ENCODE measurements at regions not wholly inside any gene's neighbourhood (a gene's known extent, or its start where the extent isn't known, plus 50 kb on each side); places are given as distances from the start of the nearest gene placed in this dataset.

- H3K9me3 Mint-ChIP-seq (ENCODE audit: unreplicated experiment) = no peaks in the 10 kb centered on the region
- BruUV-seq (replicated peaks) = no TSS peak
- no peak for TF ChIP-seq CTCF (IDR thresholded peaks at IDR 0.05; ENCODE audit: unreplicated experiment)
- no peak overlapping the region for H3K4me3 Mint-ChIP-seq (ENCODE audit: unreplicated experiment)
- H3K4me1 Mint-ChIP-seq (ENCODE audit: insufficient read depth, unreplicated experiment) = no peaks in the 10 kb centered on the region
- no peak overlapping the region for H3K27ac Mint-ChIP-seq (ENCODE audit: low read depth, unreplicated experiment)
- peaks cover 42% of the 10 kb centered on the region for H3K27me3 Mint-ChIP-seq (ENCODE audit: insufficient read depth, unreplicated experiment)
- no peaks in the 10 kb centered on the region for H3K36me3 Mint-ChIP-seq (ENCODE audit: insufficient read depth, unreplicated experiment)
- ChIA-PET CTCF (no interaction called here), POLR2A (interaction anchor here (0.7 kb wide), 1 partner anchor 11 kb away, joined by 3 read pairs; no protein-coding TSS in a partner anchor)
- DNase-seq (ENCODE audit: unreplicated experiment) = no peak
- intact Hi-C loops (cut with micrococcal nuclease) = no loop called here
These were observed 1558.9 kb downstream of the FAM181B start for GRCh38 chr11:81174646-81175330.

- no peaks in the 10 kb centered on the region for H3K4me1 Mint-ChIP-seq (ENCODE audit: insufficient read depth, unreplicated experiment)
- H3K36me3 Mint-ChIP-seq (ENCODE audit: insufficient read depth, unreplicated experiment) = no peaks in the 10 kb centered on the region
- no TSS peak for BruUV-seq (replicated peaks)
- H3K9me3 Mint-ChIP-seq (ENCODE audit: unreplicated experiment) = no peaks in the 10 kb centered on the region
- intact Hi-C loops (cut with micrococcal nuclease) = no loop called here
- ChIA-PET CTCF (interaction anchor here (0.6 to 0.7 kb wide), 2 partner anchors 60 to 131 kb away, joined by 3 to 4 read pairs; no protein-coding TSS in a partner anchor), POLR2A (no interaction called here)
- H3K4me3 Mint-ChIP-seq (ENCODE audit: unreplicated experiment) = no peak overlapping the region
- peak; percentile 11 for DNase-seq (ENCODE audit: unreplicated experiment)
- H3K27ac Mint-ChIP-seq (ENCODE audit: low read depth, unreplicated experiment) = no peak overlapping the region
- H3K27me3 Mint-ChIP-seq (ENCODE audit: insufficient read depth, unreplicated experiment) = peaks cover 29% of the 10 kb centered on the region
- TF ChIP-seq CTCF (IDR thresholded peaks at IDR 0.05; ENCODE audit: unreplicated experiment) = no peak
These were observed 1568.5 kb downstream of the FAM181B start for GRCh38 chr11:81165164-81165563.

GRCh38 chr11:81159900-81160299, 1573.8 kb downstream of the FAM181B start:
- H3K36me3 Mint-ChIP-seq (ENCODE audit: insufficient read depth, unreplicated experiment) = no peaks in the 10 kb centered on the region
- intact Hi-C loops (cut with micrococcal nuclease) = no loop called here
- CTCF ChIA-PET = interaction anchor here (1.0 kb wide), 1 partner anchor 8 kb away, joined by 3 read pairs; no protein-coding TSS in a partner anchor

GRCh38 chr11:81135570-81135969, 1598.1 kb downstream of the FAM181B start:
- no peak overlapping the region for H3K27ac Mint-ChIP-seq (ENCODE audit: low read depth, unreplicated experiment)
- intact Hi-C loops (cut with micrococcal nuclease) = no loop called here
- ChIA-PET CTCF (no interaction called here), POLR2A (no interaction called here)
- TF ChIP-seq CTCF (IDR thresholded peaks at IDR 0.05; ENCODE audit: unreplicated experiment) = no peak
- H3K36me3 Mint-ChIP-seq (ENCODE audit: insufficient read depth, unreplicated experiment) = no peaks in the 10 kb centered on the region
- H3K4me3 Mint-ChIP-seq (ENCODE audit: unreplicated experiment) = no peak overlapping the region
- BruUV-seq (replicated peaks) = no TSS peak
- peaks cover 31% of the 10 kb centered on the region for H3K27me3 Mint-ChIP-seq (ENCODE audit: insufficient read depth, unreplicated experiment)
- no peaks in the 10 kb centered on the region for H3K9me3 Mint-ChIP-seq (ENCODE audit: unreplicated experiment)
- DNase-seq (ENCODE audit: unreplicated experiment) = no peak
- H3K4me1 Mint-ChIP-seq (ENCODE audit: insufficient read depth, unreplicated experiment) = no peaks in the 10 kb centered on the region

More at GRCh38 chr11:81159900-81160299, 1573.8 kb downstream of the FAM181B start:
- POLR2A ChIA-PET = no interaction called here
- Mint-ChIP-seq H3K4me1 (ENCODE audit: insufficient read depth, unreplicated experiment) (no peaks in the 10 kb centered on the region), H3K9me3 (ENCODE audit: unreplicated experiment) (no peaks in the 10 kb centered on the region), H3K4me3 (ENCODE audit: unreplicated experiment) (no peak overlapping the region), H3K27me3 (ENCODE audit: insufficient read depth, unreplicated experiment) (peaks cover 11% of the 10 kb centered on the region), H3K27ac (ENCODE audit: low read depth, unreplicated experiment) (no peak overlapping the region)
- no TSS peak for BruUV-seq (replicated peaks)
- DNase-seq (ENCODE audit: unreplicated experiment) = no peak
- no peak for TF ChIP-seq CTCF (IDR thresholded peaks at IDR 0.05; ENCODE audit: unreplicated experiment)

Data from MCF 10A (cell line).